Mucosa of gallbladder (tissue), 1 donor: ENCODE measurements at regions not wholly inside any gene's neighbourhood (a gene's known extent, or its start where the extent isn't known, plus 50 kb on each side); places are given as distances from the start of the nearest gene placed in this dataset.

Source experiments
- DNase-seq: peaks from one replicate; pipeline ENCODE4 v3.0.0-alpha.2; 2020; ENCODE audit warnings: low spot score
- donor health status: DM: no; HTN: no; CAD: no.

GRCh38 chr4:108331905-108332632 lies 163.3 kb upstream of the LEF1 start:
- no peak for DNase-seq

DNA sequence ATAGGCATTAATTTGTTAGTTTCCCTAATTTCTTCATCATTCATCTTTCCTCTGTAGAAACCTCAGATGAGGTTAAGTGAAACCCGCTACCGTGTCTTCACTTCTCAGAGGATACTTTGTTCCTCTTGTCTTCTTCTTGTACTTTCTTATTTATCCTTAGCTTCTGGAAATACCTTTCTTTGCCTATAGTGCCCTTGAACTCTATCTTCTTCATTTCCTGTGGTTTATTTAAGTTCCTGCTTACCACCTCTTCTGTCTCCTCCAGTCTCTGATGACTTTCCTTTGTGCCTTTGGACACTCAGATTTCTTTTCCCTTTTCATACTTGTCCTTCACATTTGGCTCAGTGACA lies 159.6 kb upstream of the LEF1 start:
- DNase-seq: no peak

DNA sequence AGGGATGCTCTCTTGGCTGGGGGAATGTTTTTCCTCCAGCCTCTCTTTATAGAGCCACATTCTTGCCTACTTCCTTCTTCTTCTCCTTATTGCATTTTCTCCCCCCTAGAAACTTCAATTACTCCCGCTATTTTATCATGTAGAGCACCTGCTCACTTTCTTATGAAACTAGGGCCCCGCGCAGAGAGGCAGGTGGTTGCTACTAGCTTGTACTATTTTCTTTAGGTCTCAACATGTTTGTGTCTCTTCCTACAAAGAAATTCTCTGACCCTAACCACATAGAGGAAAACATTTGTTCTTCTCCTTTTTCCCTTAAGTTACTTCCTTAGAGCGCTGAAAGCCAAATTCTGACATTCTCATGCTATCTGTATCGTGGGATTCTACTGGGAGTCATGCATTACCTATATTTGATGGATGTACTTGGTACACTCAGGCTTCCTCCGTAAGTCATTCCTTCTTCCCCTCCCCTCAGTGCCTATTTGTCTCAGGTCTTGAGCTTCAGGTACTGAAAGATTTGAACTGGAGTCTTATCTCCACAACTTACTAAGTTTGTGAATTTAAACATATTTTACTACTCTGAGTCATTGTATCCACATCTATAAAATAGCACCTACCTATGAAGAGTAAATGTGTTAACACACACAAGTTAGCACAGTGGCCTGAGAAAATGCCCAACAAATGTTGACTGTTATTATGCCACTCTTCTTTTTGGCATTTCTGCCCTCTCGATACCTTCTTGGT lies 159.1 kb upstream of the LEF1 start:
- no peak for DNase-seq

DNA sequence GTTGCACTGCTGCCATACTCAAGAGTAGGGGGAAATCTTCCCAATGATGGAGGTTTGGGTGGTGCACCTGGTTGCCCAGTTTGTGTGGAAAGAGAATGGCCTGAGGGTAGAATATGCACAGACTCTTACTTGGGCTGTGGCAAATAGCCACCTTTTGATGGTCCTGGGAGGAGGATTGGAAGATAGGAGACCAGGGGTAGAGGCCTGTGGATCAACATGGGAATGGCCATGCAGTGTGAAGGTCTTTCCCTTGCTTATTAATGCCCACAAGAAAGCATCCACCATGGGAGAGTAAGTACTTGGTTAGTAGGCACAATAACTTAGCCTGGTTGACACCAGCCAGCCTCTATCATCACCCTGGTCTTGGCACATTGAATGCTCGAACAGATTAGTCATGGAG lies 156.8 kb upstream of the LEF1 start:
- DNase-seq: no peak

DNA sequence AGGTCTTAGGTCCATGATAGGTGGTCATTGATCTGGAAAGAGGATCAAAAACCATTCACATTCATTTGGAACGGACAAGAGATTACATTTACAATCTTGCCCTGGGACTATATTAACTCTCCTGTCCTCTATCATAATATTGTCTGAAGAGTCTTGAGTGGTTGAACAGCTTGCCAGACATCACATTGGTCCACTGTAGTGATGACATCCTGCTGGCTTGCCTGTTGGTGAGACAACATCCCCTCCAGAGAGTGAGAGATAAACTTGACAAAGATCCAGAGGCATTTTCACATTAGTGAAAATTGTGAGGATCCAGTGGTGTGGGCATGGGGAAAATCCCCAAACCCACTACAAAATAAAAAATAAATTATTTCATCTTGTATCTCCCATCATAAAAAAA lies 155.7 kb upstream of the LEF1 start:
- DNase-seq: no peak

DNA sequence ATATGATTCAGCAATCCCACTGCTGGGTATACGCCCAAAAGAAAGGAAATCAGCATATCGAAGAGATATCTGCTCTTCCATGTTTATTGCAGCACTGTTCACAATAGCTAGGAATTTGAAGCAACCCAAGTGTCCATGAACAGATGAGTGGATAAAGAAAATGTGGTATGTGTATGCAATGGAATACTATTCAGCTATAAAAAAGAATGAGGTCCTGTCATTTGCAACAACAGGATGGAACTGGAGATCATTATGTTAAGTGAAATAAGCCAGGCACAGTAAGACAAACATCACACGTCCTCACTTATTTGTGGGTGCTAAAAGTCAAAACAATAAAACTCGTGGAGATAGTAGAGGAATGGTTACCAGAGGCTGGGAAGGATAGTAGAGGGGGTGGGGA lies 153.8 kb upstream of the LEF1 start:
- DNase-seq: no peak

- DNase-seq: no peak
Observed at GRCh38 chr4:108320061-108320460, 151.3 kb upstream of the LEF1 start.

DNA sequence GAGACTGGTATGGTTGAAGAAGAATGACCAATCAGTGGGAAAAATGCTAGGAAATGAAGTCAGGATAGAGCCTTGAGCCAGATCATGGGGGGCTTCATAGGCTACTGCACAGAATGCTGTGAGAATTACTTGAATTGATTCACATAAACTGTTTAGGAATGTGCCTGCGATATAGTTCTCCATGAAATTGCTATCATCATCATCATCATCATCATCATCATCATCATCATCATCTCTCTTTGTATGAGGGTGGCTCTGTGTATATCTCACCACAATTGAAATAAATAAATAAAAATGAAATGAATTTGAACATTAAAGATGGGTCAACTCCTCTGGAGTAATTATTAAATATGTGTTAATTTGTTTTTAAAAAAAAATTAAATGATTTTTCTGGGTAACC lies 148.6 kb upstream of the LEF1 start:
- DNase-seq: no peak

DNA sequence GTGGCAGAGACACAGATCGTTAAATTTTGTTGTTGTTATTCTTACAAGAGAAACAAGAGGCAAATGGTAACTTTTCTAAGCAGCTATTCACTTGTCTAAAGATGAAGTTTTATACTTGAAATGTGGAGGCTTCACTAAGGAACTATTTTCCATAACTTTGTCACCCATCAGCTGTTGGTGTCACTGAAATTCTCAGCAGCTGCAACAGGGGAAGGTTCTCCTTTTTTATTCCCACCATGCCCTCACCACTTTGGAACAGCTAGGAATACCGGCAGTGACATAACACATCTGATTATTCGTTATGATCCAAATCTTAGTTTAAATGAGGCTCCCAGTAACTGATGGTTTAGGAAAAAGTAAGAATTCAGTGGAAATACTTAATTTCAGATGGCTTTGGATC lies 147.0 kb upstream of the LEF1 start:
- no peak for DNase-seq

DNA sequence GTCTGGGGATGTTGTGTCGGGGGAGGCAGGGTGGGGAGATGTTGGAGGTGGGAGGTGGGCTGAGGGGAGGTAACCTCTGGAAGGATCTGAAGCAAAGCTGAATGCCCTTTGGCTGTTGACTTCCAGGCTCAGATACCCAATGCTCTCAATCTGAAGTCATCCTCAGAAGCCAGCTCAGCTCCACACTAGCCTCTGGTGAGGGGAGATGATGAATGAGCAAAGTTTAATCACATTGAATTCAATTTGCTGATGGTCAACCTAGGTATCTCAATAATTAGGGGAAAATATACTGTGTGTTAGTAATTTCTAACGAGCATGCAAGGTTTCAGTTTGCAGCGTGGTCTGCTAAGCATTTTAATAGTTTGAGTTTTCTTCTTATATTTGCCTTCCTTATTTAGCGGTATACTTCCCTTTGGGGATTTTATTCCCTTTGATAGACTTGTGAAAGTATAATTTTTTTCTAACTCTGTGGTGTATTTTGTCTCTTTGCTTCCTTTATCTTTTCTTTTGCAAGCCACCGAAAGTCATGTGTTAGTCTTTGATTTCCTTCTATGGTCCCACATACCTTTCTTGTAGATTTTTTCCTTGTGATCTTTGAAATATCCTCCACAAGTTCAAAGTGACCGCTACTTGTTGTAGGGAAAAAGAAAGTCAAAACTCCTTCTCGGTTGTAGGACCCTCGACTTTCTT lies 146.3 kb upstream of the LEF1 start:
- DNase-seq: no peak

DNA sequence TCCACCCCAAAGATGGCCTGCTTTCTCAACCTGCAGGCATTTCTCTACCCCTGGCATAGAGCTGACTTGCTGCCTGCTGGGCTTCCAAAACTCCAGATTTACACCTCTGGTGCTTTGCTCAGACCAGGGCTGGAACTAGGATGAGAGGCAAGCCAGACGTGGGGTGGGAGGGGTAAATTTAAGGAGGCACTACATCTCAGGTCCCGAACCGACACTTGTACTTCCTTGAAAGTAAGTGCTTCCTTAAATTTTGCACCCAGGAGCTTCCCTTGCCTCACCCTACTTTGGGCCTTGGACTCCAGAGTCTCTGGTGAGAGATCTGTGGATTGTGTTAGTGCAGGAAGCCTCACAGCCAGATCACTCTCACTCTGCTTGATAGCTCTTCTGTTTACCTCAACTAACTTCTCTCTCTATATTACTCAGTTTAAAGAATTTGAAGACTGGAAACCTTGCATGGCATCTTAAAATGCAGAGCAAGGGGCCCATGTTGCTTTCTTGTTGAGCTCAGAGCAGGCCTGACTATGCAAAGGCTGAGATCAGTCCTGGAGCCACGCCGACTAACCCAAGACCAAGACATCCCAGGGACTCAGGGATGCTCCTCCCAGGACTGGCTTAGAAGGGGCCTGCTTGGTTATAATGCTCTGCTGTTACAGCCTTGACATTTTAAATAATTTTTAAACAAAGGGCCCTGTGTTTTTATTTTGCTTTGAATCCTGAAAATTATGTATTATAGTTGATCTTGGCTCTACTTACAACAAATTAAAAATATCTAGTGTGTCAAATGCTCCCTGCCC lies 145.0 kb upstream of the LEF1 start:
- no peak for DNase-seq

DNA sequence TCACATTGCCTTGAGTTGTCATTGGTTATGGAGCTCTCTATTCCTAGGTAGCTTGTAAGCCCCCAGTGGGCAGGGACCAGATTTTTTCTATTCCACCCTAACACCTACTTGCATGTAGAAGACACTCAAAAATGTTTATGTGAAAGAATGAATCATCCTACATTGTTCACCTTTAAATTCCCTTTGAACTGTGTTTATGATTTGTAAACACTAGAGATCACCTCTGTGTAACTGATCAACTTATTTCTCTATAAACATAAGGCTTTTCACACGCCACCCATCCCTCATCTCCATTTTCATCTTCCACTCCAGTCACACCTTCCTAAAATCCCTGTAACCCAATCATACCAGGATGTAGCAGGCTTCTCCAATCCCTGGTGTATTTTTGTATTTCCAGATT lies 142.6 kb upstream of the LEF1 start:
- no peak for DNase-seq

DNA sequence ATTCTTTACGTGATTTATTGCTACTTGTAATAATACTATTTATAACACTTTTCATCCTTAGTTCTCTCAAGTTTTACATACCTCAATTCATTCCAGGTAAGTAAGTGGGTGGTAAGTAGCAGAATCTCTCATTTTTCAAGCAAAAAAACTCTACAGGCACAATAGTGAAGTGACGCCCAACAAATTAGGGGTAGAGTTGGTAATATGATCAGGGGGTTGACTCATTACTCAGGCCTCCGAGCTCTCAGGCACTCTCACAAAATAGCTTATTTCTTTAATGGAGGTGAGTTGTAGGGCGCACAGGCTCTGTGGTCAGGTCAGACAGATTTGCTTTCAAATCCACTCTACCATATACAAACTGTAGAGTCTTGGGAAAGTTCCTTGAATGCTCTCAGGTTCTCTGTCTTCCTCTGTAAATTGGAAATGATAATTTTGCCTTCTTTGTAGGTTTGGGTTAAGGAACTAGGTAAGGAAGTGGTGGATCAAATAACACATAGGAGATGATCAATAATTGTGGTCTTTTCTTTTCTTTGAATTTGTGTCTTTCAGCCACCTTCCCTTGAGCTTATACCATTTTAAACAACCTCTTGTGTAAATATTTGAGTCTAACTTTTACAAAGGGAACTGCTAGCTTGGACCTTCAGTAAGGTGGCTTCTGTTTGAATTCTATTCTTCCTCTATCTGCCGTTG lies 134.9 kb upstream of the LEF1 start:
- no peak for DNase-seq

DNA sequence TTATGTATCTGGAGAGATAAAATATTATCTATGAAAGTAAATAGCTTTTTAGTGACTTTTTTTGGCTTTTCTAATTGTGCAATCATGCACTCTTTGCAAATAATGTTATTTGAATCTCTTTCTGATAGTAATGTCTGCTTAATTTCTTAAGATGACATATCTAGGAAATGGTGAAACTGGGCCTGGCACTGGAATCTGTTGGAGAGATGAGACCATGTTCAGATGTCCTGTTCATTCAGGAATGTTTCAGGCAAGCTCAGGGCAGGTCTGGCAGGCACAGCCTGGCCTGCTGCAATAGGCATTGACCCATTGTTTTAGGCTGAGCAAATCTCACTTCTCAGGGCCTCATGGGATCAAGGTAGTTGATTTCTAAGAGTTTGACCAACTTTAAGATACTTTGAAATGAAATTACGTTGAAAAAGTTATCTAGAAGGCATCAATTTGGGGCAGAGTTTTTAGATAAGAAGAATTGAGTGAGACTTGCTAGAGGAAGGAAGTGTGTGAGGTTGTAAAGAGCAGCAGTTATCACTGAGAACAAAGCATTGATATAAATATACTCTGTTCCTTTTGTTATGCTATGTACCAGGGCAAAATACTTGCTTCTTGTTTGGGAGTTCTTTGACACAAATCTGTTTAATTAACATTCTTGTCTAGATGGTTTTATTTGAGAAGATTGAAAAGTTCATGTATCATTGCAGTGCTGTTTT lies 133.0 kb upstream of the LEF1 start:
- no peak for DNase-seq

- DNase-seq: no peak
Observed at GRCh38 chr4:108297605-108298004, 128.9 kb upstream of the LEF1 start.

- DNase-seq: no peak
Observed at GRCh38 chr4:108292229-108292628, 123.5 kb upstream of the LEF1 start.

DNA sequence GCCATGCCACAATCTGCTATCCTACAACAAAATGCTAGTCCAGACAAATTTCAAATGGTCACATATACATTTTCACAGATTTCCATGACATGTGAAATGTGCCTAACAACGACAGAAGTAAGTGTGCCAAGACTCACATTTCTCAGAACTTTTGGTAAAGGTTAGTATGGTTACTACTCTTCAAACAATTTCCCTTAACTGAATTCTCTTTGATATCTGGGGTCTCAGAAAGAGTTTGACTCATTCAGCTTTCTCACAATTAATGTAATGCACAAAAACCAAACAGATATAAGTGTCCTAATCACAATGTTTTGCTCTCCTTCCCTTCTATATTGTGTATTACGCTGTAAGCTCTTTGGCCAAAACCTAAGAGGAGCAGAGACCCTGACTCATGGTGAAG lies 122.4 kb upstream of the LEF1 start:
- no peak for DNase-seq

- no peak for DNase-seq
Observed at GRCh38 chr4:108287834-108288413, 119.2 kb upstream of the LEF1 start.

- no peak for DNase-seq
Observed at GRCh38 chr4:108280072-108280471, 111.3 kb upstream of the LEF1 start.

DNA sequence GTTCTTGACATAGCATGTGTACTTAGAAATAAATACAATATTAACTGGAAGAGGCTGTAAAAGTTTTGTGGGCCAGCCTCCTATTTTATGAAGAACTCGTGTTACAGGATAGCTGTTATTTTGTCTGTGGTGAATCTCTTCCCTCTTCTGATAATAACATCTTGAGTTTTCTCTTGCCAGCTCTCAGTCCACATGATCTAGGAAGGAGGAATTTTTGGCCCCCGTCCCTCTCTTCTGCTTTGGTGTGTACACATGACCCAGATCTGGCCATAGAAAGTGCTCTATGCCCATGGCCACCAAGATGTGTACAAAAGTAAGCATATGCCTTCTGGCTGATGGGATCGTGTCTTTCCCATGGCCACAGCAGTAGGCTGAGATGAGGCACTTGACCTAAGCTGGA lies 108.0 kb upstream of the LEF1 start:
- no peak for DNase-seq

- no peak for DNase-seq
Observed at GRCh38 chr4:108272986-108273385, 104.3 kb upstream of the LEF1 start.
